ENCODE measurements at regions not wholly inside any gene's neighbourhood (a gene's known extent, or its start where the extent isn't known, plus 50 kb on each side); places are given as distances from the start of the nearest gene placed in this dataset.

- TF ChIP-seq CTCF (IDR thresholded peaks at IDR 0.05): no peak
- no peak for TF ChIP-seq EZH2 (IDR thresholded peaks at IDR 0.05; ENCODE audit: borderline replicate concordance, insufficient read depth, low read depth, low read length, poor library complexity, severe bottlenecking)
These were observed 98.5 kb downstream of the METRNL start for GRCh38 chr17:83177611-83178532.

Measured in B cell (primary cell).